GM21576 (cell line): ENCODE measurements at regions not wholly inside any gene's neighbourhood (a gene's known extent, or its start where the extent isn't known, plus 50 kb on each side); places are given as distances from the start of the nearest gene placed in this dataset.
"Not testable (repeated sequence)": the region's sequence is repeated elsewhere in the genome, so short reads cannot be mapped to it uniquely, and the experiment has no call there.

Source experiments
- ATAC-seq: cut with Tn5 transposase; IDR thresholded peaks from one replicate; pipeline ENCODE4 v1.9.1; 2021; ENCODE audit warnings: mild to moderate bottlenecking, moderate library complexity; ENCODE audit not compliant: unreplicated experiment

DNA sequence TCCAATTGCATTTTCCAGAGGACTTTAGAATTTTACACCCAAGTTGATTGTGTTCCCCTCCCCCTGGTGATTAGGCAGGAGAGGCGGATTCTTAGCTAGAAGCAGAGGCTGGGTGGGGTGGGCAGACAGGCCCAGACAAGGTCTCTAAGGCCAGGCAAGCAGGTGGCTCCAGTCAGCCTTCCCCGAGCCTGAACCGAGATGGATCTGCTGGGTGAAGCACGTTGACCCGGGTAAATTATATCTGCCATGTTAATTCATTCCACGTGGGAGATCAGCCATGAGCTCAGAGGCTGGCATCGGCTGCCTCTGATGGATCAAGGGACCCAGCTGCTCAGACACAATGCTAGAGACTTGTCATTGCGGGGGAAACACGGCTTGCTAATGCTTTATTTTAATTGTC is 159.5 kb upstream of the MAFB start:
- no peak for ATAC-seq

DNA sequence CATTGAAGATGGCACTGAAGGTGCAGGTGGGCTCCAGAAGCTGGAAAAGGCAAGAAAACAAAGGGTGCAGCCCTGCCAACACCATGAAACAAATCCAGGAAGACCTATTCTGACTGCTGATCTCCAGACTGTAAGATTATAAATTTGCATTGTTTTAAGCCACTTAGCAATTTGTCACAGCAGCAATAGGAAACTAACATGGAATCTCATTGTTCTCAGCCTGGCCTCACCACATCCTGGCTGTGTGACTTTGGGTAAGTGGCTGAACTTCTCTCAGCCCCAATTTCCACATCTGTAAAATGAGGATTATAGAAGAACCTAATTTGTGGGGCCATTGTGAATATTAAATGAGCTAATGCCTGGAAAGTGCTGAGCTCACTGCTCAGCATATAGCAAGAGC is 160.4 kb upstream of the MAFB start:
- no peak for ATAC-seq

DNA sequence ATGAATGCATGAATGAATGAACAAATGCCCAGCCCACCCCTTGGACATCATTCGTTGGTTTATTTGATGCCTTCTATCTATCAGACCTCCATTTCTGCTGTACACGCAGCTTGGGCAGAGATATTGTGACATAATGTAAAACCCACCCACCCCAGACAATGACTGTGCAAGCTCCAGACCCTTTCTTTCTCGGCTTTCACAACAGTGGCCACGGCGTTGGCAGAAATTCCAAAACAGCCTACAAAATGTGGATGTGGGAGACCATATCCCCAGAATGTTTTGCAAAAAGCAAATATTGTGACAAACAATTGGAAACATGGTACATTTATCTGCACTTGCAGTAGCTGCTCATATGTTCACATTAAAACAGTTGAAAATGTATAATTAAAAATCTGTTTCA is 162.0 kb upstream of the MAFB start:
- no peak for ATAC-seq

GRCh38 chr20:40855269-40855668 is 166.2 kb upstream of the MAFB start:
- ATAC-seq = no peak

- ATAC-seq = no peak
Observed at GRCh38 chr20:40856653-40857052, 167.6 kb upstream of the MAFB start.

DNA sequence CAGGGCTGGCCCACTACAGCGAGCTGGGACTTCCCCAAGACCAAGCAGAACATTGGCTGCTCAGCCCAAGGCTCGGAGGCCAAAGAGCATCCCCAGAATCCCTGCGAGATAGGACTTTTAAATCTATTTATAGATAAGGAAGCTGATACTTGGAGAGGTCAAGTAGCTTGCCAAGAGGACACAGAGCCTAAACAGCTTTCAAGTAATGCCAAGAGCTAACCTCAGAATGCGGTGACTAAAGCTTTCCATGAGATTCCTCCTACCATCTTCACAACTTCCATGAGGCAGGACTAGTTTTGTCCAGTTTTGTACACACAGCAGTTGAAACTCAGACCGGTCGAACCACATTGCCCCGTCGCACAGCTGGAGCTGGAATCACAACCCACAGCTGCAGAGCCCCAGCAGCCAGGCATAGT is 168.1 kb upstream of the TOP1 start:
- ATAC-seq = no peak

DNA sequence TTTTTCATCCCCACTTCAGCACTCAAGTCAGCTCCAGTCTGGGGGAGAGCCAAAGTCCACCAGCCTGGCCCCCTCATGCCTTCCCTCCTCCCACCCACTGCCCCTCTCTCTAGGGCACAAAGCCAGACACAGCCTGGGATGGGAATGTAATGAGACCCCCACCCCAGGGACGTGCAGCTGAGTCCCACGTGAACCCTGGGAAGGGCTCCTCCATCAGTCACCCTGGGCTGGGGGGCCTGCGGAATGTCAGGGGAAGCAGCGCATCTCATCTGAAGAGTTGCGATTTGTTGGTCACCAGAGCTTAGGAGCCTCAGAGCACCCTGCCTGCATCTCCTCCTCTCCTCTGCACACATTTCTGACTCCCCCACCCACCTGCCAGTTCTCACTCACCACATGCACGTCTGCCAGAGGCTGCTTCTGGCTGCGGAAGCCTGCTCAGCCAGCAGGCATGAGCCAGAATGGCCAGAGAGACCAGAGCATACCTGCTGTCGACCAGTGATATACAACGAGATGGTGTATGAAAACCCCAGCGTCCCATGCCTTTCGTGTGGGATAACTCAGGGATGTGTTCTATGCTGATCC is 167.1 kb upstream of the TOP1 start:
- no peak for ATAC-seq

DNA sequence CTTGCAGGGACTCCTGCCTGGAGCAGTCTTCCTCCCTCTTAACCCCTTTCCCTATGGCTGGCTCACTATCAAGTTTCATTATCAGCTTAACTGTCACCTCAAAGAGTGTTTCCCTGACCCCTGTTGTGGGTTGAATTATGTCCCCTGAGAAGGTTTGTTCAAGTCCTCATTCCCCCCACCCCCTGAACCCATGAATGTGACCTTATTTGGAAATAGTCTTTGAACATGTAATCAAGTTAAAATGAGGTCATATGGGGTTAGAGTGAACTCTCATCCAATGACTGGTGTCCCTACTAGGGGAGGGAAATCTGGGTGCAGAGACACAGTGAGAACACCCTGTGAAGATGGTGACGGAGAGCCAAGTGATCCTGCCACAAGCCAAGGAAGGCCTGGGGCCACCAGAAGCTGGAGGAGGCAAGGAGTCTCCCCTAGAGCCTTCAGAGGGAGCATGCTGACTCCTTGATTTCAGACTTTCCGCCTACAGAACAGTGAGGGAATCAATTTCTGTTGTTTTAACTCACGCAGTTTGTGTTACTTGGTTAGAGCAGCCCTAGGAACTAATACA is 165.2 kb upstream of the TOP1 start:
- no peak for ATAC-seq

GRCh38 chr20:40864470-40864869 is 164.2 kb upstream of the TOP1 start:
- ATAC-seq = no peak

DNA sequence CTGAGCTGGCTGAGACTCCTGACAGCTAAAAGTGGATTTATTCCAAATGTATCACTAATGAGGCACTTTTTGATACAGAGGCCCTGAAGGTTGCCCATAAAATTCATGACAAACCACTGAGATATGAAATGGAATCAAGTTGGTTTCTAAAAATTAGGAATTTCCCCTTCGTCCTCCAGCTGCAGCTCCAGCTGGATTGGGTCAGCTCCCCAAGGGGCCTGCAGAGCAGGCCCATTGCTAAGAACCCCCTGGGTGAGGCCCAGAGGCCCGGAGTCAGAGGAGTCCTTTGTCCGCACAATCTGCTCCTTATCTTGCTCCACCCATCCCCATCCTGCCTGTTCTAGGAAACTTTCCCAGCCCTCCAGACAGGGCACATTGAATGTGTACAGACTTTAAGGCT is 163.5 kb upstream of the TOP1 start:
- no peak for ATAC-seq

DNA sequence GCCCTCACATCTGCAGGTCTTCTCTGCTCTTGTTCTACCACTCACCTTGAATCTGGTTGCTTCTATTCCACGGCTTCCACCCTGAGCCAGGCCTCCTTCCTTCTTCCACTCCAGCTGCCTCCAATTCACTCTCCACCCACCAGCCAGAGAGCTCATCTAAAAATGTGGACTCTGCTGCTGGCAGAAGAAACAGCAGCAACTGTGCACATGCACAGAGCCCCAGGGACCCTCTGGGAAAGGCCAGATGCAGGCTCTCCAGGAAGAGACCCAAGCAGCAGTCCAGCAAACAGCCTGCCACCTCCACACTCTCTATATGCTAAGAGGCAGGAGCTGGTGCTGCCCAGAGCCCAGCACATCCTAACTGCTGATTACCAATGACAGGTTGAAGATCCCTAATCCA is 162.6 kb upstream of the TOP1 start:
- ATAC-seq = no peak

- ATAC-seq = no peak
Observed at GRCh38 chr20:40868551-40869217, 159.9 kb upstream of the TOP1 start.

DNA sequence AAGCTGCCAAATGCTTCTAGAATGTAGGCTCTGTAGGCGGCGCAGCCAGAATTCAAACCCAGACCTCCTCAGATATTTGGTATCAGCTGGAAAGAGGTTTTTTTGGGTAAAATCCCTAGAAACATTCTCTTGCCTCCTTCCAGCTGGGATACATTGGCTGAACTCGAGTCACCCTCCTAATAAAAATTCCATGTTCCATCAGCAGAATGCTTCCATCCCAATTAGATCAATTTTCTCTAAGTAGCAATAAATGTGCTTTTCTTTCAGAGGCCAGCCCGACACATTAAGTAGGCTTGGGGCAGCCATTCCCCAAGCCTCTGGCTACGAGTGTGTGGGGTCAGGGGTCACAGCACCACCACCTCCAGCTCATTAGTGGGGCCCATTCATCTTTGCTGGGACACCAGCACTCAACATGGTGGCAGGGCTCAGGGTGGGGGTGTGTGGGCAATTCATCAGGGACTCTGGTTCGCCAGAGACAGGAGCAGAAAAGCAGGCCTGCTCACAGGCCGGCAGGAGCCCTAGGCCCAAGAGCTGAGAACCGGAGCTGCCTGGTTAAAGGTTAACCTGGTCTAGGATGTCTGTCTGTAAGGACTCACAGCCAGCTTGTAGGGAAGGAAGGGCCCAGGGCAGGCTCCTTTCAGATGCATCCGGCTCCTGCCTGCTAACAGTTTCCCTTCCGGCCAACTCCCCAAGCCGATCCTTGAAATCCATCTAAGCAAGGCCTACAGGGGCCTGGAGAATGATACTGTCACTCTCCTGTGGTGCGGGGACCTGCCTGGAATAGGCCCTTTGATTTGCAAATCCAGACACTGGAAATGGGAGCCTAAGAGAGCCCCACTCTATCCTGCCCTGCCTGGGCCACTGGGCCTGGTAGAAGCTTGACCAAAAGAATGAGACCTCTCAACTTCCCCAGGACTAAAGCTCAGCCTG is 159.1 kb upstream of the TOP1 start:
- ATAC-seq = no peak

DNA sequence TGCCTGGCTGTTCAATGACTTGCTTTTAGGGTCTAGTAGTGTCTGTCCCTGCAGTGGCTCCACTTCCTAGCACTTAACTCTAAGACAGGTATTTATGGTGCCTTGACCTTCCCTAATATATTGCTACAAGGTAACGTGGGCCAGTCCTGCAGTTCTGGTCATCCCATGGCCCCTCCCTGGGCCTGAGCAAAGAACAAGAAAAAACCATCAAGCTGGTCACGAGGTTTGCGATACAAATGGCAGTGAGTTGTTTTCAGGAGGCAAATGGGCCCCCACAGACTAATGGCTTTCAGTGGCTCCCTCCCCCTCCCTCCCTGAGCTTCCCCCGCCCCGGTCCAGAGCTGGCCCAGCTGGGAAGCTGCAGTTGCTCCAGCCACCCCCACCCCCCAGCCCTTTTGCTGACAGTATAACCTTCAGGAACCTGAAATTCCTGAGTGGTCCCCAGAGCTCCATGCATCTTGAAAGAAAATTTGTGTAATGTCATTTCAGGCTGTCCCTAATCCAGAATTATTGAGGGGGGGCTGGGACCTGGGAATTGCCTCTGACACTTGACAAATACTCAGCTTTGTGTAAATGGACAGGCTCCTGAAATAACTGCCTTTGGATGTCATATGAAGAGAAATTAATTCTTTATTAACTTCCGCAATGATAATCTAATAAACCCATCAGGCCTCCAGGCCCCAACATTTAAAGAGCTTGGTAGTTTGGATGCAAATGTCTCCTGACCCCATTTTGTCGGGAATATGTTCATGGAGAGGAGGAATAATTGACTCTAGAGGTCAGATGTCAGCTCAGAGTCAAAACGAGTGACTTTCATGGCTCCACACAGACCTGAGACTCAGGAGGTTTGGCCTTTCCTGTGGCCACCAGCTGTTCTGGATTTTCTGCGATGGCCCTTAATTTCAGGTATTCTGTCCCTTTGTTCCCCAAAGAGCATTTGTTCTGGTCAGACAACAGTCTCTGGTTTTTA is 153.2 kb upstream of the TOP1 start:
- ATAC-seq = no peak

DNA sequence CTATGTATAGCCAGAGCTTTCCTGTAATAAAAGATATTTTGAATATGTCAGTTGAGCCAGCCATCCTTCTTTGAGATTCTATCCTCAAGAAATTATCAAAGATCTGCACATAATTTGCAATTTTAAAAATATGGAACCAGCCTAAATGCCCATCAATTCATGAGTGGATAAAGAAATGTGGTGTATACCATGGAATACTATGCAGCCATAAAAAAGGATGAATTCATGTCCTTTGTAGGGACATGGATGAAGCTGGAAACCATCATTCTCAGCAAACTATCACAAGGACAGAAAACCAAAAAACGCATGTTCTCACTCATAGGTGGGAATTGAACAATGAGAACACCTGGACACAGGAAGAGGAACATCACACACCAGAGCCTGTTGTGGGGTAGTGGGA is 150.5 kb upstream of the TOP1 start:
- not testable (repeated sequence) for ATAC-seq

DNA sequence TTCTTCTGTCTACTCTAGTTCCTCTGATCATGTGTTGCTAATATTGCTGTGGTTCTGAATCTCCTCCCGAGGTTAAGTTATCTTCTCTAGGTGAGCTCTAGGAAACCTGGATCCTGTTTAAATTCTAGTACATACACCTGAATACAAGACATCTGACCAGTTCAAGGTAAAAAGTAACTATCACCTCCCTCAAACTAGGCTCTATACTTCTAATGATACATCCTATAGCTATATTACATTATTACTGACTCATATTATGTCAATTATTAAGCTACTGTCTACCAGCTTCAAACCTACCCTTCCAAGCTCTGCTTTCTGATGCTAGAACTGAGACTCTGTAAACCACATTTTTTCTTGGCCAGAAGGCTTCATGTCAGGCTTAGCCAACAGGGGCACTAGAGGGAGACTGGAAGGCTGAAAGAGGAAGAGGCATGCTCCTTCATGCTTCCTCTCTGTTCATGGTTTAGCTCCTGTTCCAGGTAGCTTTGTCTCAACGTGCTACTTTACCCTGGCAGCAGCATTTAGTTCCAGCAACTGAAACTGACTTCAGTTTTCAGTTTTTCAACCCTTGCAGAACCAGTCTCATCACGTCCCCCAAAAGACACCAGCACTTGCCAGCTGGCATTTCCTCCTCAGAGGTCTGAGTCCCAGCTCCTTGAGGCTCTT is 148.4 kb upstream of the TOP1 start:
- ATAC-seq = no peak

- no peak for ATAC-seq
Observed at GRCh38 chr20:40880729-40881109, 147.9 kb upstream of the TOP1 start.

- no peak for ATAC-seq
Observed at GRCh38 chr20:40882152-40882551, 146.5 kb upstream of the TOP1 start.

- ATAC-seq = no peak
Observed at GRCh38 chr20:40883097-40883496, 145.5 kb upstream of the TOP1 start.

DNA sequence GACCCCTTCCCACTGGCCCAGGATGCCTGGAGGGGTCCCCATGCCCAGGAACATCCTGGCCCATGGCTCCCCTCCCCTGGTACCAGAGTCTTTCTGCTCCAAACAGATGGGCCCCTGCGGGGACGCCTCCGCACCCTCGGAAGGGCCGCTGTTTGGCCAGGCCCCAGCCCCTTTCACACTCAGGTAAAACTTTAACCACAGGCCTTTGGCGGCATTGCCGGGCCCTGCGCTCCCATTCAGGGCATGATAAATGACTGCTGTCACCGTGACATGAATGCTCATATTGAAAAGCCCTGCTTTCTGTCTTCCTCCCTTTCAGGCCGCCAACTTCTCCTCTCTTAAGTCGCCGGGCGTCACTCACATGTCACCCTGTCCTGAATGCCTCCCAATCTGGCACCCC is 141.5 kb upstream of the TOP1 start:
- ATAC-seq = no peak
